GM12878 (cell line): ENCODE measurements at regions not wholly inside any gene's neighbourhood (a gene's known extent, or its start where the extent isn't known, plus 50 kb on each side); places are given as distances from the start of the nearest gene placed in this dataset.

Source experiments
- ATAC-seq: fragments of 200-7000 bp; cut with Tn5 transposase; 3 replicates; pipeline ENCODE4 v1.9.1; 2020; ENCODE audit warnings: mild to moderate bottlenecking, moderate library complexity
- BruUV-seq: library from RNA; stranded (reverse); fragments of 400-500 nt; replicated peaks from 2 replicates; lab custom pipeline; 2021; lab: Mats Ljungman, UMichigan
- CTCF ChIA-PET: fragments of 300-600 bp; sonication (Branson Sonifier 250); formaldehyde crosslinking; extraction: SDS; loops from one replicate; lab custom pipeline; 2021; ENCODE audit warnings: inconsistent platforms; lab: Yijun Ruan, JAX
- POLR2A ChIA-PET: fragments of 350-600 bp; formaldehyde crosslinking; extraction: SDS; loops from one replicate; lab custom pipeline; 2021; ENCODE audit warnings: inconsistent platforms; lab: Charles Lee
- RAD21 ChIA-PET: fragments of 300-600 bp; sonication (Branson Sonifier 250); formaldehyde crosslinking; loops from one replicate; lab custom pipeline; 2023; ENCODE audit warnings: antibody characterized with exemption; ENCODE audit not compliant: unreplicated experiment; lab: Charles Lee
- SMC1A ChIA-PET: fragments of 300-600 bp; sonication (Branson Sonifier 250); formaldehyde crosslinking; loops from one replicate; lab custom pipeline; 2023; ENCODE audit not compliant: unreplicated experiment, uncharacterized antibody; lab: Charles Lee
- DNase-seq: peaks from one replicate; pipeline ENCODE4 v3.0.0-alpha.2; 2011; ENCODE audit warnings: low read depth, low spot score
- FAIRE-seq: peaks from 3 replicates; lab custom pipeline; 2011; peaks lifted over from hg19 to GRCh38; lab: Jason Lieb, UNC
- H2AFZ ChIP-seq: 2 replicates; pipeline ENCODE4 v1.6.0; 2011; ENCODE audit warnings: low read depth, low read length, control low read depth; ENCODE audit not compliant: control insufficient read depth
- H3K27ac ChIP-seq: 2 replicates; pipeline ENCODE4 v1.5.1; 2011; ENCODE audit warnings: control low read depth; ENCODE audit not compliant: control insufficient read depth, insufficient read depth
- H3K27me3 ChIP-seq, 2 experiments: replicated peaks in 1 of 2; 2 replicates each; pipeline versions ENCODE4 v1.6.0 to v1.6.1; 2011; ENCODE audit warnings: low read length in 1 of 2; ENCODE audit not compliant: control insufficient read depth in 2 of 2, insufficient read depth in 2 of 2
- H3K36me3 ChIP-seq, 2 experiments: 2 replicates each; pipeline ENCODE4 v1.5.1; 2011; ENCODE audit warnings: low read length in 1 of 2; ENCODE audit not compliant: control insufficient read depth in 2 of 2, insufficient read depth in 2 of 2
- H3K4me1 ChIP-seq: 2 replicates; pipeline ENCODE4 v1.6.1; 2011; ENCODE audit warnings: mild to moderate bottlenecking, low read length, moderate library complexity, mixed read lengths; ENCODE audit not compliant: control insufficient read depth, insufficient read depth
- H3K4me2 ChIP-seq: 2 replicates; pipeline ENCODE4 v1.6.0; 2011; ENCODE audit warnings: control low read depth; ENCODE audit not compliant: control insufficient read depth, insufficient read depth
- H3K4me3 ChIP-seq: fragments of 200-600 bp; sonication (generic); 2 replicates; pipeline ENCODE4 v1.5.1; 2016
- H3K79me2 ChIP-seq: 2 replicates; pipeline ENCODE4 v1.6.0; 2011; ENCODE audit warnings: low read length; ENCODE audit not compliant: control insufficient read depth, insufficient read depth
- H3K9ac ChIP-seq: 2 replicates; pipeline ENCODE4 v1.8.0; 2011; ENCODE audit warnings: low read length, control low read depth, mixed read lengths; ENCODE audit not compliant: control insufficient read depth, insufficient read depth
- H3K9me3 ChIP-seq: replicated peaks from 3 replicates; pipeline ENCODE4 v1.5.1; 2011; ENCODE audit warnings: mild to moderate bottlenecking, low read length; ENCODE audit not compliant: control insufficient read depth, insufficient read depth
- H4K20me1 ChIP-seq: 2 replicates; pipeline ENCODE4 v1.6.0; 2011; ENCODE audit not compliant: control insufficient read depth, insufficient read depth
- CEBPB ChIP-seq, 2 experiments: fragments of 150-350 bp in 1 of 2; IDR thresholded peaks; 2 replicates each; pipeline ENCODE4 v1.6.1; 2012 to 2014; ENCODE audit warnings: low read depth in 2 of 2, low read length in 2 of 2, borderline replicate concordance in 1 of 2, inconsistent platforms in 1 of 2
- IKZF2 ChIP-seq, 2 experiments: fragments of 450-650 bp; IDR thresholded peaks; 2 replicates each; pipeline ENCODE4 v1.6.1; 2017; ENCODE audit warnings: mild to moderate bottlenecking in 2 of 2, moderate library complexity in 2 of 2
- MTA2 ChIP-seq: fragments of 450-650 bp; IDR thresholded peaks from 2 replicates; pipeline ENCODE4 v1.6.1; 2016; ENCODE audit warnings: low read depth, mild to moderate bottlenecking, moderate library complexity
- MXI1 ChIP-seq: fragments of 150-350 bp; IDR thresholded peaks from 2 replicates; pipeline ENCODE4 v1.6.1; 2011; ENCODE audit warnings: low read depth, mild to moderate bottlenecking, inconsistent platforms, low read length, improper control_type of control experiment
- TAF1 ChIP-seq: IDR thresholded peaks from 2 replicates; pipeline ENCODE4 v1.6.1; 2011; ENCODE audit warnings: mild to moderate bottlenecking, low read depth, low read length, borderline replicate concordance
- ZNF274 ChIP-seq: IDR thresholded peaks from one replicate; pipeline ENCODE4 v1.8.0; 2011; ENCODE audit not compliant: insufficient read length, insufficient read depth
- WGBS: methylation state at CpG from one replicate; pipeline ENCODE4 v1.1.6; 2016; ENCODE audit warnings: low lambda C conversion rate; ENCODE audit not compliant: insufficient replicate concordance, insufficient coverage; ENCODE audit errors: missing lambda C conversion rate; 5-methylcytosine and 5-hydroxymethylcytosine counted together
- in situ Hi-C: fragments of 300-500 bp; cut with MboI; formaldehyde crosslinking; loops from 9 replicates; pipeline ENCODE4 v1.14.3; 2018; ENCODE audit warnings: mixed read lengths
- intact Hi-C: fragments of 100-400 bp; cut with micrococcal nuclease; formaldehyde crosslinking; loops from one replicate; pipeline ENCODE4 v1.14.2; 2022; ENCODE audit not compliant: unreplicated experiment
- TF ChIP-seq, protein P1 (sequence below): IDR thresholded peaks from 2 replicates; pipeline ENCODE4 v1.6.1; 2012; ENCODE audit warnings: mild to moderate bottlenecking, low read depth, low read length

DNA sequence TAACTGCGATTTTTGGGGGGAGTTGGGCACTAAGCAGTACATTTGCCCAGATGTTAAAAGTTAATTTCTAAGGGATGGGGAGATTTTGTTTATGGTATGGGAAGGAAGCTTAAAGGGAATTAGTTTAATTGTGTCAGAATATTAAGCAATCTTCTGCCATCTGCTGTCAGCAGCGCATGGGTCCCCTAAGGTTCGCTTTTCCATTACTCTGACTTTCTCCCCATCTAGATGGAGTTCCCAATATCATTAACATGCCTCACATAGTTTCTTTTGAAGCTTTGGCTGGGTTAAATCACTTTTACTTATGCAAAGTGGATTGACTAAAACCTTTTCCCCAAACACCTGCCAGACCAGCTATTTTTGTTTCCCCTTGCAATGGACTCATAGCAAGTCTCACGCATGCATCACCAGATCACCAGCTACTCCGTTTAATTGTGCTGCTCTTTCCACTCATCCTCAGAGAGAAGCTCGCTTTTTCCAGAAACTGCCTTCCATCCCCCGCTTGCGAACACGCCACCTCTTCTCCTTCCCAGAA, 172.7 kb downstream of the FAT3 start:
- WGBS, result 56% methylated on average over 9 of the region's 9 CpGs
- H3K79me2 ChIP-seq, result no peaks in the 10 kb centered on the region
- FAIRE-seq (no peak), DNase-seq (no peak), ATAC-seq (no peak)
- H3K4me1 ChIP-seq, result no peaks in the 10 kb centered on the region
- peaks cover 0 to 2% of the 10 kb centered on the region in 2 experiments; a peak in 1 of 4 replicates for H3K27me3 ChIP-seq
- in situ Hi-C loops, result no loop called here
- no peak overlapping the region for H3K4me3 ChIP-seq
- no TSS peak for BruUV-seq
- intact Hi-C loops, result no loop called here
- ChIA-PET SMC1A (interaction anchor here (0.7 to 1.0 kb wide), 2 partner anchors 20 to 656 kb away, joined by 3 to 4 read pairs; no protein-coding TSS in a partner anchor), RAD21 (no interaction called here), CTCF (interaction anchor here (0.8 kb wide), 1 partner anchor 9 kb away, joined by 4 read pairs; no protein-coding TSS in a partner anchor), POLR2A (no interaction called here)
- H2AFZ ChIP-seq, result no peak overlapping the region
- H3K27ac ChIP-seq, result no peak overlapping the region
- H3K4me2 ChIP-seq, result no peak overlapping the region
- no peaks in the 10 kb centered on the region for H3K9me3 ChIP-seq
- H3K9ac ChIP-seq, result no peak overlapping the region
- TF ChIP-seq, protein P1, sequence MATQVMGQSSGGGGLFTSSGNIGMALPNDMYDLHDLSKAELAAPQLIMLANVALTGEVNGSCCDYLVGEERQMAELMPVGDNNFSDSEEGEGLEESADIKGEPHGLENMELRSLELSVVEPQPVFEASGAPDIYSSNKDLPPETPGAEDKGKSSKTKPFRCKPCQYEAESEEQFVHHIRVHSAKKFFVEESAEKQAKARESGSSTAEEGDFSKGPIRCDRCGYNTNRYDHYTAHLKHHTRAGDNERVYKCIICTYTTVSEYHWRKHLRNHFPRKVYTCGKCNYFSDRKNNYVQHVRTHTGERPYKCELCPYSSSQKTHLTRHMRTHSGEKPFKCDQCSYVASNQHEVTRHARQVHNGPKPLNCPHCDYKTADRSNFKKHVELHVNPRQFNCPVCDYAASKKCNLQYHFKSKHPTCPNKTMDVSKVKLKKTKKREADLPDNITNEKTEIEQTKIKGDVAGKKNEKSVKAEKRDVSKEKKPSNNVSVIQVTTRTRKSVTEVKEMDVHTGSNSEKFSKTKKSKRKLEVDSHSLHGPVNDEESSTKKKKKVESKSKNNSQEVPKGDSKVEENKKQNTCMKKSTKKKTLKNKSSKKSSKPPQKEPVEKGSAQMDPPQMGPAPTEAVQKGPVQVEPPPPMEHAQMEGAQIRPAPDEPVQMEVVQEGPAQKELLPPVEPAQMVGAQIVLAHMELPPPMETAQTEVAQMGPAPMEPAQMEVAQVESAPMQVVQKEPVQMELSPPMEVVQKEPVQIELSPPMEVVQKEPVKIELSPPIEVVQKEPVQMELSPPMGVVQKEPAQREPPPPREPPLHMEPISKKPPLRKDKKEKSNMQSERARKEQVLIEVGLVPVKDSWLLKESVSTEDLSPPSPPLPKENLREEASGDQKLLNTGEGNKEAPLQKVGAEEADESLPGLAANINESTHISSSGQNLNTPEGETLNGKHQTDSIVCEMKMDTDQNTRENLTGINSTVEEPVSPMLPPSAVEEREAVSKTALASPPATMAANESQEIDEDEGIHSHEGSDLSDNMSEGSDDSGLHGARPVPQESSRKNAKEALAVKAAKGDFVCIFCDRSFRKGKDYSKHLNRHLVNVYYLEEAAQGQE, result no peak
- TF ChIP-seq CEBPB (IDR thresholded peaks at IDR 0.05; ENCODE audit: borderline replicate concordance in 1 of 2, low read depth in 2 of 2, low read length in 2 of 2), result no peak
- TF ChIP-seq MTA2, result no peak
- TF ChIP-seq MXI1, result no peak
- TF ChIP-seq ZNF274, result no peak
- no peak for TF ChIP-seq TAF1
- no peak for TF ChIP-seq IKZF2 (IDR thresholded peaks at IDR 0.05)
- H4K20me1 ChIP-seq, result no peaks in the 10 kb centered on the region
- H3K36me3 ChIP-seq, result no peaks in the 10 kb centered on the region
